HFF-Myc (cell line): ENCODE measurements at regions not wholly inside any gene's neighbourhood (a gene's known extent, or its start where the extent isn't known, plus 50 kb on each side); places are given as distances from the start of the nearest gene placed in this dataset.

Experiments
- DNase-seq: peaks from one replicate; pipeline ENCODE4 v3.0.0-alpha.2; 2011; ENCODE audit warnings: low read depth; ENCODE audit errors: extremely low read depth
- H3K4me3 ChIP-seq: replicated peaks from 2 replicates; pipeline ENCODE4 v1.5.1; 2011; ENCODE audit warnings: low read depth, mild to moderate bottlenecking, control low read depth, low read length
- TF ChIP-seq, protein P1 (sequence below): IDR thresholded peaks from 2 replicates; pipeline ENCODE4 v1.5.1; 2012; ENCODE audit warnings: mild to moderate bottlenecking, low read depth, low read length, control low read depth; ENCODE audit errors: missing control alignments

DNA sequence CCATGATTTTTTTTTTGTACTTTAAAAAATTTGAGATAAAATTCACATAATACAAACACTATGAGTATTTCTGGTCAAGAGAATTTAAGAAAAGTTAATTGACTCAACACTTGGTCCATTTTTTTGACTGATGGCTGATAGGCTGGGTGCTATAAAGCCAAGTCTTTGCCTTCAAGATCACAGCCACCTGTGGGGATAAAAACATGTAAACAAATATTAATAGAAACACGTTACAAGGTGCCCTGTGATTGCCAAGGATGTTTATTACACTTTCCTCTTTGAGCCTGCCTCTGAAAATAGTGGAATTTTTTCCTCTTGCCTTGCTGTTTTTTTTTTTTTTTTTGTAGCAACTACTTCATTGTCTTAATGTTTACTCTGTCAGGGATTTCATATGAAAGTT is 63.3 kb downstream of the FHIP1A start:
- TF ChIP-seq, protein P1, sequence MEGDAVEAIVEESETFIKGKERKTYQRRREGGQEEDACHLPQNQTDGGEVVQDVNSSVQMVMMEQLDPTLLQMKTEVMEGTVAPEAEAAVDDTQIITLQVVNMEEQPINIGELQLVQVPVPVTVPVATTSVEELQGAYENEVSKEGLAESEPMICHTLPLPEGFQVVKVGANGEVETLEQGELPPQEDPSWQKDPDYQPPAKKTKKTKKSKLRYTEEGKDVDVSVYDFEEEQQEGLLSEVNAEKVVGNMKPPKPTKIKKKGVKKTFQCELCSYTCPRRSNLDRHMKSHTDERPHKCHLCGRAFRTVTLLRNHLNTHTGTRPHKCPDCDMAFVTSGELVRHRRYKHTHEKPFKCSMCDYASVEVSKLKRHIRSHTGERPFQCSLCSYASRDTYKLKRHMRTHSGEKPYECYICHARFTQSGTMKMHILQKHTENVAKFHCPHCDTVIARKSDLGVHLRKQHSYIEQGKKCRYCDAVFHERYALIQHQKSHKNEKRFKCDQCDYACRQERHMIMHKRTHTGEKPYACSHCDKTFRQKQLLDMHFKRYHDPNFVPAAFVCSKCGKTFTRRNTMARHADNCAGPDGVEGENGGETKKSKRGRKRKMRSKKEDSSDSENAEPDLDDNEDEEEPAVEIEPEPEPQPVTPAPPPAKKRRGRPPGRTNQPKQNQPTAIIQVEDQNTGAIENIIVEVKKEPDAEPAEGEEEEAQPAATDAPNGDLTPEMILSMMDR = no peak
- no peak overlapping the region for H3K4me3 ChIP-seq
- DNase-seq = no peak

DNA sequence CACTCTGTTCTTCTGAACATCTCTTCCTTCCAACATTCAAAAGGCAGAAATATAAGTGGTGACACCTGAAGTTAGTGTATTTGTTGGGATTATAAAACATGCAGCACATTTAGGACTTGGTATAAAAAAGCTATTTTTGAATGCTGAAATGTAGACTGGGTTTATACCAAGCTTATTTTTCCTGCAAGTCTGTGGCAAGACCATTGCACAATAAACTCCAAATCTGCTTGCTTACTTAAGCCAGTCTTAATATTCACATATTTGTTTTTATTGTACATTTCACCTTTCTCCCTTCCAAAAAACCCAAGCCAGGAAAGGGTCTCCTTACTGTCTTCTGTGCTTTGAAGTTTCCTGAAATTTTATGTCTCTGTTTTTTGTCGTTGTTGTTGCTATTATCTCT is 63.7 kb downstream of the FHIP1A start:
- no peak overlapping the region for H3K4me3 ChIP-seq
- no peak for DNase-seq
- TF ChIP-seq, protein P1 = no peak

DNA sequence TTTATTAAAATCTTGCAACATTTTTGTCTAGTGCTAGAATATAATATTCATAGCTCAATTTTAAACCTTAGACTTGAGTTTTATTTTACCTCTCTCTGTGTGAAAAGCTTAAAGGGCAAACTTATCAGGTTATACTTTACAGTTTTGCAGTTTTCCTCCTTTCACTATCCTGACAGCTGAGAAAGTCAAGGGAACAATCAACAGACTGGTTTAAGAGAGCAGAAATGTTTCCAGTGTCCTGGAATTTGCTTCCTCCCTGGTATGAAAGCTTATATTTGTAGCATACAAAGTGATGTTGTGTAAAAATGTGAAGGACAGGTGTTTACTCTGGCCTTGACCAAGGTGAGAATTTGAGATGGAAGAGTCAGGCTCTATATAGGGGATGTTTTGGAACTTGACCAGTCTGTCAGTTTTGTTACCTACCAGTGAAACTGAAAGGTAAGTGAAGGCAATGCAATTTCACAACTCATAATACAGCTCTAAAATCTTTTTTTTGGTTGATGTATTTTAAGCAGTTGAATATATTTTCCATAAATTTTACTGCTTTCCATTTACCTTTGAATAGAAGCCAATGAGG is 64.6 kb downstream of the FHIP1A start:
- DNase-seq = no peak
- H3K4me3 ChIP-seq = no peak overlapping the region
- TF ChIP-seq, protein P1 = no peak

DNA sequence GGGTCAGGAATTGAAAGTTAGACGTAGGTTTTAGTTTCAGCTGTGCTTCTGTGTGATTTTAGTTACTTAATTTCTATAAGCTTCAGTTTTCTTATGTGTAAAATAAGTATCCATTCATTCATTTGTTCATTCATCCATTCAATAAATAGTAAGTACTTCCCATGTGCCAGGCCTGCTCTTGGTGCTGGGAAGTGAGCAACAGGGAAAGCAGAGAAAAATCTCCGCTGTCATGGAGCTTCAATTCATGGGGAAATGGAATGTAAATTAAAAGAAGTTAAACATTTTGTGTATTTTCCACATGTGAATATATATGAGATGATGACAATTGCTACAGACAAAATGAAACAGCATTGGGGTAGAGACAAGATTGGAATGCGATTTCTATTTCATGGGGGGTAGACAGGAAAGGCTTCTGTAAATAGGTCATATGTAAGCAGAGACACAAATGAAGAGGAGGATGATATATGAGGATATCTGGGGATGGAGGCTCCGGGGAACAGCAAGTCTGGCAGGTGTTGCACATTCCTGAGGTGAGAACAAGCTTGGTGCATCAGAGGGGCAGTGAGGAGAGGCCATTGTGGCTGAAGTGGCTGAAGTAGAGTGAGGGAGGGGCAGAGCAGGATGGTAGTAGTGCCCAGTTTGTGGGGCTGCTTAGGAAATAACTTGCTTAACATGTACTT is 66.2 kb downstream of the FHIP1A start:
- TF ChIP-seq, protein P1 = no peak
- H3K4me3 ChIP-seq = no peak overlapping the region
- no peak for DNase-seq

DNA sequence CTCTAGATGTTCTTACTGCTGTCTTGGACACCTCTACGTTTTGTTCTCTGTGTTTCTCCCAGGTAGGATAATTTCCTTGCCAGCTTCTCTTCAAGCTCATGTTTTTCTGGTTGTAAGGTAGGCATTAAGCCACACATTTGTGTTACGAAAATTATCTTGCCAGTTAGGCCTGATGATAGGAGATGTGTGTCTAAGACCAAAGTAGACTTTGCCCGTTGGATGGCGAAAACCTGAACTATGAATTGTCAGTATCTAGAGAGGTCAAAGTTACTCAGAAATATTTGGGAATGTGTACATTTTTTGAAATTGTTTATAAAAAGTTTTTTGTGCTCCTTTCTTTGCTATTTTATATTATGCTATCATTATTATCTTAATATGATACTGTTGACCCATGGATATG is 72.8 kb downstream of the FHIP1A start:
- H3K4me3 ChIP-seq = no peak overlapping the region
- DNase-seq = no peak
- TF ChIP-seq, protein P1 = no peak

DNA sequence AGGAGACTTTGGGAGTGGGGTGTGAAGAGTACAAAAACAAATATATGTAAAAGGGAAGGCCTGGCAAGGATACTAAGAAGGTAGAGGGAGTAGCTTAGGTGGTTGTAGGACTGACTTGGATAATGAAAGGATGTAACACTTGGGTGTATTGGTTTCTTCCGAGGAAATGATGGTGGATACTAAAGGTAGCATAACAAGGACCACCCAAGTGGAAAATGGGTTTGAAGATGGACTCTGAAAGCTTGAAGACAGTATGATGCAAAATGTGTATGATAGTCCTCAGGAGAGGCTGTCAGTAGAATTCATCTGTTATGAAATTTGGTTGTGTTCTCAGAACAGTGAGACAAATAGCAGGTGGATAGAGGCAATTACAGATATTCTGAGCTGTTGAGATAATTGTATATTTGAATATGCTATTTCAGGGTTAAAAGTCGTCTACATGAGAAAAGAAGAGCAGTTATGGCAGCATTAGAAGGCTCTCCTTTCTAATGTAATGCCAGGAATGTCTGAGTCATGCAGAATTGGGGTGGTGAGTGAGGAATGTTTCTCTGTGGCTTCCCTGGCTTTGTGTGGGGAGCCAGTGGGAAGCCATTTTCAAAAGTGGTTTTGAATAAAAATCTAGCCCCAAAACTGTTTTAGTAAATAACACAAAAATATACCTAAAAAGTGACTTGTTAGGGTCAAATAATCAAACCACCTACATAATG is 75.6 kb downstream of the FHIP1A start:
- peak; percentile 39 for DNase-seq
- TF ChIP-seq, protein P1 = no peak
- H3K4me3 ChIP-seq = no peak overlapping the region
